ENCODE measurements at regions not wholly inside any gene's neighbourhood (a gene's known extent, or its start where the extent isn't known, plus 50 kb on each side); places are given as distances from the start of the nearest gene placed in this dataset.

- TF ChIP-seq ETS2 (tag; IDR thresholded peaks at IDR 0.05; ENCODE audit: borderline replicate concordance, poor library complexity, severe bottlenecking) (no peak), CHD1 (IDR thresholded peaks at IDR 0.05; ENCODE audit: low read length) (no peak), PRPF4 (IDR thresholded peaks at IDR 0.05; ENCODE audit: insufficient read depth, low read depth, low read length, poor library complexity, severe bottlenecking) (no peak), ZNF184 (CRISPR knock-in tag; IDR thresholded peaks at IDR 0.05) (no peak)
Measured at GRCh38 chr5:17114233-17114632, 103.2 kb upstream of the BASP1 start (continued).

- no peaks in the 10 kb centered on the region for H3K79me2 ChIP-seq (ENCODE audit: control insufficient read depth, insufficient read depth, low read length)
- no peak for ATAC-seq
- no peaks in the 10 kb centered on the region for H3K27me3 ChIP-seq (ENCODE audit: control insufficient read depth in 2 of 2, insufficient read depth in 2 of 2, low read length in 2 of 2)
- 0 out of 2 replicates have a peak overlapping the region, but pooled peaks have one; percentile 28 for H2AFZ ChIP-seq (ENCODE audit: low read depth, low read length)
- no peaks in the 10 kb centered on the region for H3K9me1 ChIP-seq (ENCODE audit: control insufficient read depth, insufficient read depth, low read length)
- DNase-seq (ENCODE audit: extremely low read depth in 1 of 4, low spot score in 3 of 4), result no peak
- no TSS peak for BruUV-seq (replicated peaks)
- CTCF ChIA-PET (ENCODE audit: low intra/inter-chr PET ratio), result no interaction called here
- H3K4me2 ChIP-seq (ENCODE audit: insufficient read depth, low read length), result no peak overlapping the region
- no peaks in the 10 kb centered on the region for H3K9me3 ChIP-seq (replicated peaks; ENCODE audit: control insufficient read depth, insufficient read depth, low read depth, low read length)
- no peak for FAIRE-seq
- H3K4me3 ChIP-seq, result no peak overlapping the region
- POLR2A ChIA-PET, result interaction anchor here (0.6 to 1.9 kb wide), 2 partner anchors 18 to 339 kb away, joined by 3 to 4 read pairs; no protein-coding TSS in a partner anchor
- in situ Hi-C loops (cut with MboI) (no loop called here), intact Hi-C loops (cut with micrococcal nuclease) (no loop called here)
- H4K20me1 ChIP-seq (replicated peaks; ENCODE audit: control insufficient read depth, insufficient read depth, low read length), result no peaks in the 10 kb centered on the region
- no peaks in the 10 kb centered on the region for H3K4me1 ChIP-seq (replicated peaks in 1 of 2; ENCODE audit: control insufficient read depth in 2 of 2, insufficient read depth in 2 of 2, low read length in 2 of 2)
- H3K36me3 ChIP-seq (ENCODE audit: control insufficient read depth, insufficient read depth, low read length), result no peaks in the 10 kb centered on the region
- no peak overlapping the region for H3K9ac ChIP-seq (ENCODE audit: insufficient read depth in 1 of 2, low read depth in 2 of 2, low read length in 2 of 2)
- 18% methylated on average over 6 of the region's 6 CpGs for WGBS (ENCODE audit: insufficient coverage, low coverage, missing lambda C conversion rate)
- H3K27ac ChIP-seq (ENCODE audit: extremely low read depth, low read depth, low read length), result no peak overlapping the region
- TF ChIP-seq PTRF (tag; IDR thresholded peaks at IDR 0.05) (no peak), RFX7 (CRISPR knock-in tag; IDR thresholded peaks at IDR 0.05) (no peak), ERF (CRISPR knock-in tag; IDR thresholded peaks at IDR 0.05) (no peak), ZNF764 (CRISPR knock-in tag; IDR thresholded peaks at IDR 0.05; ENCODE audit: low read depth) (no peak), CAMTA2 (CRISPR knock-in tag; conservative IDR thresholded peaks at IDR 0.05) (no peak), L3MBTL2 (IDR thresholded peaks at IDR 0.05) (no peak)
- TF ChIP-seq, protein P1, sequence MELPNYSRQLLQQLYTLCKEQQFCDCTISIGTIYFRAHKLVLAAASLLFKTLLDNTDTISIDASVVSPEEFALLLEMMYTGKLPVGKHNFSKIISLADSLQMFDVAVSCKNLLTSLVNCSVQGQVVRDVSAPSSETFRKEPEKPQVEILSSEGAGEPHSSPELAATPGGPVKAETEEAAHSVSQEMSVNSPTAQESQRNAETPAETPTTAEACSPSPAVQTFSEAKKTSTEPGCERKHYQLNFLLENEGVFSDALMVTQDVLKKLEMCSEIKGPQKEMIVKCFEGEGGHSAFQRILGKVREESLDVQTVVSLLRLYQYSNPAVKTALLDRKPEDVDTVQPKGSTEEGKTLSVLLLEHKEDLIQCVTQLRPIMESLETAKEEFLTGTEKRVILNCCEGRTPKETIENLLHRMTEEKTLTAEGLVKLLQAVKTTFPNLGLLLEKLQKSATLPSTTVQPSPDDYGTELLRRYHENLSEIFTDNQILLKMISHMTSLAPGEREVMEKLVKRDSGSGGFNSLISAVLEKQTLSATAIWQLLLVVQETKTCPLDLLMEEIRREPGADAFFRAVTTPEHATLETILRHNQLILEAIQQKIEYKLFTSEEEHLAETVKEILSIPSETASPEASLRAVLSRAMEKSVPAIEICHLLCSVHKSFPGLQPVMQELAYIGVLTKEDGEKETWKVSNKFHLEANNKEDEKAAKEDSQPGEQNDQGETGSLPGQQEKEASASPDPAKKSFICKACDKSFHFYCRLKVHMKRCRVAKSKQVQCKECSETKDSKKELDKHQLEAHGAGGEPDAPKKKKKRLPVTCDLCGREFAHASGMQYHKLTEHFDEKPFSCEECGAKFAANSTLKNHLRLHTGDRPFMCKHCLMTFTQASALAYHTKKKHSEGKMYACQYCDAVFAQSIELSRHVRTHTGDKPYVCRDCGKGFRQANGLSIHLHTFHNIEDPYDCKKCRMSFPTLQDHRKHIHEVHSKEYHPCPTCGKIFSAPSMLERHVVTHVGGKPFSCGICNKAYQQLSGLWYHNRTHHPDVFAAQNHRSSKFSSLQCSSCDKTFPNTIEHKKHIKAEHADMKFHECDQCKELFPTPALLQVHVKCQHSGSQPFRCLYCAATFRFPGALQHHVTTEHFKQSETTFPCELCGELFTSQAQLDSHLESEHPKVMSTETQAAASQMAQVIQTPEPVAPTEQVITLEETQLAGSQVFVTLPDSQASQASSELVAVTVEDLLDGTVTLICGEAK (IDR thresholded peaks at IDR 0.05), result no peak
- TF ChIP-seq, protein P1 (CRISPR knock-in tag; IDR thresholded peaks at IDR 0.05), result no peak
Measured at GRCh38 chr5:17114715-17115599, 102.5 kb upstream of the BASP1 start.
